Type B pancreatic cell (in vitro differentiated cells): ENCODE measurements at regions not wholly inside any gene's neighbourhood (a gene's known extent, or its start where the extent isn't known, plus 50 kb on each side); places are given as distances from the start of the nearest gene placed in this dataset.

Source experiments
- DNase-seq: peaks from one replicate; pipeline ENCODE4 v3.0.0; 2021; ENCODE audit warnings: mixed read lengths; ENCODE audit not compliant: unreplicated experiment; ENCODE audit errors: extremely low spot score
- H3K27ac Mint-ChIP-seq: 2 replicates; pipeline ENCODE4 v1.8.0; 2021; ENCODE audit warnings: mild to moderate bottlenecking, mixed read lengths
- H3K27me3 Mint-ChIP-seq: 2 replicates; pipeline ENCODE4 v1.8.0; 2021; ENCODE audit warnings: mixed read lengths
- H3K36me3 Mint-ChIP-seq: 2 replicates; pipeline ENCODE4 v1.8.0; 2021; ENCODE audit warnings: mixed read lengths
- H3K4me1 Mint-ChIP-seq: one replicate; pipeline ENCODE4 v1.8.0; 2021; ENCODE audit warnings: mixed read lengths; ENCODE audit not compliant: unreplicated experiment
- H3K4me3 Mint-ChIP-seq: 2 replicates; pipeline ENCODE4 v1.8.0; 2021; ENCODE audit warnings: mild to moderate bottlenecking, mixed read lengths
- H3K9me3 Mint-ChIP-seq: 2 replicates; pipeline ENCODE4 v1.8.0; 2021; ENCODE audit warnings: mixed read lengths
- TF ChIP-seq, protein P1 (sequence below): fragments of 200-600 bp; sonication (generic); conservative IDR thresholded peaks from 2 replicates; pipeline ENCODE4 v1.5.0; 2021; ENCODE audit warnings: antibody characterized with exemption, mild to moderate bottlenecking

DNA sequence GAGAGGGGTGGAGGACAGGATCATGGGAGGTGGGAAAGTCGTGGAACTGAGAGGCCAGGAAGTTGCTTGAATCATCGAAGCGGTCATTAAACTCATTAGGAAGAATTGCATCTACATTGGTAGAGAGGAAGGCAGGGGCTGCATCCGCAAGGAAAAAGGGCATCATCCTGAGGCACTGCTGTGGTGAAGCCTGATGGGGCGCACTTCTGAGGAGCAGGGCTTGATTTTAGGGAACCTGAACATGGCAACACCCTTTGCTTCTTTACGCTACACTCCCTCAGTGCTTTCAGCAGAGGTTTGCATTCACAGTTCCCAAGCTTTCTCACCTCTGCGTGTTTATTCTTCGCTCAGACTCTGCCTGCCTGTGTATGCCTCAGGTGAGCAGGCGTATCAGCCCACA lies 352.0 kb upstream of the RAB6C start:
- no peak overlapping the region for H3K27ac Mint-ChIP-seq
- H3K4me1 Mint-ChIP-seq: no peaks in the 10 kb centered on the region

DNA sequence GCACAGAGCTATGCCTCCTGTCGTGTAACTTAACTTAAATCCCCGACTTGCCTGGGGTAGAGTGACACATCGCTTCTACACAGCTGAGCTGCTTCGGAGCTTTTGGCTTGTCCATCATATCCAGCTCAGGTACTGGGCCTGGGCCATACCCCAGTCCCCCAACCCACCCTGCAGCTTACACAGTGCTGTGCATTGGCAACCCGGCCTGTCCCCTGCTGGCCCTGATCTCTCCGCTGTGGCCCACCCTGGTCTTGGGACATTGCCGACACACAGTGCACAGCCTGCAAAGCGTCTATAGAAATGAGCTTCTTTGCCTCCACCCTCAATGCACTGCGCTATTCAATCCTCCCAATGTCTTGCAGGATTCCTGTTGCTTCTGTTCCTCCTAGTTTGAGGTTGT lies 342.8 kb upstream of the RAB6C start:
- Mint-ChIP-seq H3K4me1 (no peaks in the 10 kb centered on the region), H3K27ac (no peak overlapping the region), H3K27me3 (peaks cover 2% of the 10 kb centered on the region), H3K4me3 (no peak overlapping the region), H3K9me3 (no peaks in the 10 kb centered on the region), H3K36me3 (no peaks in the 10 kb centered on the region)
- TF ChIP-seq, protein P1, sequence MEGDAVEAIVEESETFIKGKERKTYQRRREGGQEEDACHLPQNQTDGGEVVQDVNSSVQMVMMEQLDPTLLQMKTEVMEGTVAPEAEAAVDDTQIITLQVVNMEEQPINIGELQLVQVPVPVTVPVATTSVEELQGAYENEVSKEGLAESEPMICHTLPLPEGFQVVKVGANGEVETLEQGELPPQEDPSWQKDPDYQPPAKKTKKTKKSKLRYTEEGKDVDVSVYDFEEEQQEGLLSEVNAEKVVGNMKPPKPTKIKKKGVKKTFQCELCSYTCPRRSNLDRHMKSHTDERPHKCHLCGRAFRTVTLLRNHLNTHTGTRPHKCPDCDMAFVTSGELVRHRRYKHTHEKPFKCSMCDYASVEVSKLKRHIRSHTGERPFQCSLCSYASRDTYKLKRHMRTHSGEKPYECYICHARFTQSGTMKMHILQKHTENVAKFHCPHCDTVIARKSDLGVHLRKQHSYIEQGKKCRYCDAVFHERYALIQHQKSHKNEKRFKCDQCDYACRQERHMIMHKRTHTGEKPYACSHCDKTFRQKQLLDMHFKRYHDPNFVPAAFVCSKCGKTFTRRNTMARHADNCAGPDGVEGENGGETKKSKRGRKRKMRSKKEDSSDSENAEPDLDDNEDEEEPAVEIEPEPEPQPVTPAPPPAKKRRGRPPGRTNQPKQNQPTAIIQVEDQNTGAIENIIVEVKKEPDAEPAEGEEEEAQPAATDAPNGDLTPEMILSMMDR: no peak
- no peak for DNase-seq

More for the DNA sequence above, 352.0 kb upstream of the RAB6C start:
- peaks cover 8% of the 10 kb centered on the region for H3K27me3 Mint-ChIP-seq
- TF ChIP-seq, protein P1: no peak
- H3K4me3 Mint-ChIP-seq: no peak overlapping the region
- H3K36me3 Mint-ChIP-seq: no peaks in the 10 kb centered on the region
- H3K9me3 Mint-ChIP-seq: no peaks in the 10 kb centered on the region
- no peak for DNase-seq

GRCh38 chr2:129641371-129641770 lies 338.1 kb upstream of the RAB6C start:
- Mint-ChIP-seq H3K4me3 (no peak overlapping the region), H3K4me1 (no peaks in the 10 kb centered on the region), H3K9me3 (no peaks in the 10 kb centered on the region), H3K27ac (no peak overlapping the region), H3K36me3 (no peaks in the 10 kb centered on the region), H3K27me3 (peaks cover 3% of the 10 kb centered on the region)
- DNase-seq: no peak
- TF ChIP-seq, protein P1: no peak

DNA sequence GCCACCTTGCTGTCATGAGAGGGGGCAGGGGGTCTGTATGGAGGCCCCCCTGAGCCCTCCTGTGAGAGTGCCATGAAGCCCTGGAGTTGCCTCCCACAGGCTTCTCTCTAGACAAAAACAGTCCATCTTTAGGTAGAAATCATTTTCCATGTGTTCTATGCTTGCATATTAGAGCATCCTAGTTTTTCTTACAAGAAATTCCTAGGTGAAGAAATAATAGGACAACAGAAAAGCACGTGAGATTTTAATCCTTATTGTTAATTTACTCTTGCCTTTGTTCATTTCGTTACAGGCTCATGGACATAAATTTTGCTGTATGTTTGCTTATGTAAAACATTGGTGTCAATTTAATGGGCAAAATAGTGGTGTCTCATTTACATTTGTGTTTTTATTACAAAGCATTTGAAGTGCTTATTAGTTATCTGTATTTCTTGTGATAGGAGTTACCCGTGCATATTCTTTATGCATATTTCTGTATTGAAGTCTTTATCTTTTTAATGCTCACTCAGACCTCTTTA lies 336.9 kb upstream of the RAB6C start:
- no peaks in the 10 kb centered on the region for H3K4me1 Mint-ChIP-seq
- no peaks in the 10 kb centered on the region for H3K9me3 Mint-ChIP-seq
- no peaks in the 10 kb centered on the region for H3K36me3 Mint-ChIP-seq
- no peak overlapping the region for H3K4me3 Mint-ChIP-seq
- no peak for DNase-seq
- H3K27me3 Mint-ChIP-seq: peaks cover 3% of the 10 kb centered on the region
- no peak overlapping the region for H3K27ac Mint-ChIP-seq
- TF ChIP-seq, protein P1: no peak

- DNase-seq: no peak
- Mint-ChIP-seq H3K4me1 (no peaks in the 10 kb centered on the region), H3K27me3 (peaks cover 3% of the 10 kb centered on the region), H3K27ac (no peak overlapping the region), H3K36me3 (no peaks in the 10 kb centered on the region), H3K4me3 (no peak overlapping the region), H3K9me3 (no peaks in the 10 kb centered on the region)
- TF ChIP-seq, protein P1: no peak
These were observed 334.1 kb upstream of the RAB6C start for GRCh38 chr2:129645335-129645734.

DNA sequence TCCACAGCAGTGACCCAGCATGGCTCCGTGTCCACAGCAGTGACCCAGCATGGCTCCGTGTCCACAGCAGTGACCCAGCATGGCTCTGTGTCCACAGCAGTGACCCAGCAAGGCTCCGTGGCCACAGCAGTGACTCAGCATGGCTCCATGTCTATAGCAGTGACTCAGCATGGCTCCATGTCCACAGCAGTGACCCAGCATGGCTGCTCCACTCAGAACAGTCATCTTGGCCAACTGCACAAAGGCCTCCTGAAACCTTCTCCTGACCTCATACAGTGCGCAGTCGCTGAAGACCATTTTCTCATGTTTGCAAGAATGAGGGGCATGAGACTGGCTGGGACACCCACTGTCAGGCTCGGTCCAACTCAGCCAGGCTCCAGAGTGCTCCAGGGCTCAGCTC lies 333.4 kb upstream of the RAB6C start:
- TF ChIP-seq, protein P1: no peak
- Mint-ChIP-seq H3K9me3 (no peaks in the 10 kb centered on the region), H3K27ac (no peak overlapping the region), H3K36me3 (no peaks in the 10 kb centered on the region), H3K4me1 (no peaks in the 10 kb centered on the region), H3K4me3 (no peak overlapping the region), H3K27me3 (peaks cover 3% of the 10 kb centered on the region)
- no peak for DNase-seq
